ENCODE measurements at regions not wholly inside any gene's neighbourhood (a gene's known extent, or its start where the extent isn't known, plus 50 kb on each side); places are given as distances from the start of the nearest gene placed in this dataset.

GRCh38 chr20:17844133-17844429 is 124.5 kb downstream of the SNX5 start:
- Histone ChIP-seq H3K27ac (ENCODE audit: extremely low read depth, low read depth, low read length) (no peak overlapping the region), H3K9me3 (ENCODE audit: control insufficient read depth, insufficient read depth, low read depth, low read length) (no peaks in the 10 kb centered on the region), H3K36me3 (ENCODE audit: control insufficient read depth in 2 of 2, insufficient read depth in 1 of 2, low read length in 2 of 2) (no peaks in the 10 kb centered on the region), H3K4me1 (ENCODE audit: control insufficient read depth, insufficient read depth, low read length) (no peaks in the 10 kb centered on the region), H3K4me3 (ENCODE audit: low read depth, low read length) (no peak overlapping the region)
- POLR2A ChIA-PET = no interaction called here
- TF ChIP-seq ZNF513 (tag by site-specific recombination; IDR thresholded peaks at IDR 0.05) = no peak
- CTCF ChIA-PET = no interaction called here

GRCh38 chr20:17843246-17844132 is 125.1 kb downstream of the SNX5 start:
- Histone ChIP-seq H3K9me3 (ENCODE audit: control insufficient read depth, insufficient read depth, low read depth, low read length) (no peaks in the 10 kb centered on the region), H3K36me3 (ENCODE audit: control insufficient read depth in 2 of 2, insufficient read depth in 1 of 2, low read length in 2 of 2) (no peaks in the 10 kb centered on the region), H3K4me1 (ENCODE audit: control insufficient read depth, insufficient read depth, low read length) (no peaks in the 10 kb centered on the region), H3K27ac (ENCODE audit: extremely low read depth, low read depth, low read length) (no peak overlapping the region), H3K4me3 (ENCODE audit: low read depth, low read length) (no peak overlapping the region)
- POLR2A ChIA-PET = no interaction called here
- CTCF ChIA-PET = no interaction called here
- TF ChIP-seq ZNF2 (tag by site-specific recombination; IDR thresholded peaks at IDR 0.05) (no peak), ZSCAN4 (tag by site-specific recombination; IDR thresholded peaks at IDR 0.05) (no peak), ZSCAN5A (tag by site-specific recombination; IDR thresholded peaks at IDR 0.05) (no peak), ZNF416 (tag by site-specific recombination; IDR thresholded peaks at IDR 0.05) (no peak), PRDM6 (tag by site-specific recombination; IDR thresholded peaks at IDR 0.05) (no peak), ZXDB (tag by site-specific recombination; IDR thresholded peaks at IDR 0.05) (no peak), ZFP3 (tag by site-specific recombination; IDR thresholded peaks at IDR 0.05; ENCODE audit: low read depth) (no peak), ZNF621 (tag by site-specific recombination; IDR thresholded peaks at IDR 0.05) (no peak), ZNF555 (tag by site-specific recombination; conservative IDR thresholded peaks at IDR 0.05) (no peak), ZBTB48 (tag by site-specific recombination; IDR thresholded peaks at IDR 0.05) (no peak), GLI2 (tag by site-specific recombination; IDR thresholded peaks at IDR 0.05; ENCODE audit: borderline replicate concordance, low read depth) (no peak)

- ChIA-PET CTCF (interaction anchor here (0.6 kb wide), 3 partner anchors 11 to 55 kb away, joined by 3 to 5 read pairs (median 4); no protein-coding TSS in a partner anchor), POLR2A (no interaction called here)
- H3K4me1 ChIP-seq (ENCODE audit: control insufficient read depth, insufficient read depth, low read length) = no peaks in the 10 kb centered on the region
- H3K4me3 ChIP-seq (ENCODE audit: low read depth, low read length) = no peak overlapping the region
- H3K27ac ChIP-seq (ENCODE audit: extremely low read depth, low read depth, low read length) = no peak overlapping the region
- no peaks in the 10 kb centered on the region for H3K9me3 ChIP-seq (ENCODE audit: control insufficient read depth, insufficient read depth, low read depth, low read length)
- no peaks in the 10 kb centered on the region for H3K36me3 ChIP-seq (ENCODE audit: control insufficient read depth in 2 of 2, insufficient read depth in 1 of 2, low read length in 2 of 2)
- TF ChIP-seq ZNF132 (tag by site-specific recombination; IDR thresholded peaks at IDR 0.05; ENCODE audit: borderline replicate concordance) (no peak), ZNF423 (tag by site-specific recombination; IDR thresholded peaks at IDR 0.05) (no peak), ZNF664 (tag by site-specific recombination; IDR thresholded peaks at IDR 0.05) (no peak), ZNF174 (tag by site-specific recombination; IDR thresholded peaks at IDR 0.05) (no peak), ZNF639 (tag by site-specific recombination; IDR thresholded peaks at IDR 0.05) (no peak), SALL2 (tag by site-specific recombination; IDR thresholded peaks at IDR 0.05; ENCODE audit: borderline replicate concordance) (no peak), ZNF280D (tag by site-specific recombination; IDR thresholded peaks at IDR 0.05) (no peak), ZNF24 (tag by site-specific recombination; IDR thresholded peaks at IDR 0.05) (no peak), ZNF214 (tag by site-specific recombination; IDR thresholded peaks at IDR 0.05; ENCODE audit: borderline replicate concordance) (no peak)
Observed at GRCh38 chr20:17841751-17842215, 126.8 kb downstream of the SNX5 start.

Measured in HEK293 (cell line).